WTC11 (cell line): ENCODE measurements at regions not wholly inside any gene's neighbourhood (a gene's known extent, or its start where the extent isn't known, plus 50 kb on each side); places are given as distances from the start of the nearest gene placed in this dataset.

Experiments
- ATAC-seq: fragments of 200-7000 bp; cut with Tn5 transposase; 2 replicates; pipeline ENCODE4 v1.10.0; 2021; ENCODE audit warnings: mild to moderate bottlenecking, moderate library complexity
- CTCF ChIA-PET: fragments of 300-600 bp; sonication (Branson Sonifier 250); formaldehyde crosslinking; loops from one replicate; lab custom pipeline; 2021; ENCODE audit warnings: antibody characterized with exemption; lab: Charles Lee
- POLR2A ChIA-PET: fragments of 350-600 bp; sonication (Branson Sonifier 250); formaldehyde crosslinking; loops from one replicate; lab custom pipeline; 2021; ENCODE audit warnings: antibody characterized with exemption; lab: Charles Lee
- DNase-seq: peaks from one replicate; pipeline ENCODE4 v3.0.0; 2021; ENCODE audit warnings: low spot score
- H3K27ac Mint-ChIP-seq: 2 replicates; pipeline ENCODE4 v1.8.0; 2021; ENCODE audit warnings: mixed read lengths
- H3K27me3 Mint-ChIP-seq: 2 replicates; pipeline ENCODE4 v1.8.0; 2021; ENCODE audit warnings: low read depth, mild to moderate bottlenecking, moderate library complexity, mixed read lengths
- H3K36me3 Mint-ChIP-seq: 2 replicates; pipeline ENCODE4 v1.8.0; 2021; ENCODE audit warnings: mixed read lengths
- H3K4me1 Mint-ChIP-seq: 2 replicates; pipeline ENCODE4 v1.8.0; 2022; ENCODE audit warnings: mixed read lengths
- H3K4me3 Mint-ChIP-seq: 2 replicates; pipeline ENCODE4 v1.8.0; 2021; ENCODE audit warnings: mild to moderate bottlenecking, moderate library complexity, mixed read lengths
- H3K9me3 Mint-ChIP-seq: 2 replicates; pipeline ENCODE4 v1.8.0; 2021; ENCODE audit warnings: mixed read lengths
- AR ChIP-seq: fragments of 250-450 bp; sonication (Bioruptor Pico); IDR thresholded peaks from 2 replicates; pipeline ENCODE4 v1.9.0; 2021; ENCODE audit warnings: mild to moderate bottlenecking
- CTCF ChIP-seq: fragments of 200-600 bp; IDR thresholded peaks from 2 replicates; pipeline ENCODE4 v1.8.0; 2022; ENCODE audit warnings: antibody characterized with exemption
- E2F4 ChIP-seq: sonication (generic); formaldehyde crosslinking; IDR thresholded peaks from 2 replicates; pipeline ENCODE4 v1.8.1; 2022; ENCODE audit warnings: low read depth, mild to moderate bottlenecking, moderate library complexity, missing genetic modification reagents, borderline replicate concordance
- ESRRA ChIP-seq: sonication (generic); formaldehyde crosslinking; IDR thresholded peaks from 2 replicates; pipeline ENCODE4 v1.8.1; 2022; ENCODE audit warnings: mild to moderate bottlenecking, missing genetic modification reagents, borderline replicate concordance
- FOXJ3 ChIP-seq: sonication (generic); formaldehyde crosslinking; IDR thresholded peaks from 2 replicates; pipeline ENCODE4 v1.9.0; 2021; ENCODE audit warnings: missing genetic modification reagents, mild to moderate bottlenecking, borderline replicate concordance
- FOXP1 ChIP-seq: sonication (generic); formaldehyde crosslinking; IDR thresholded peaks from 2 replicates; pipeline ENCODE4 v1.8.0; 2022; ENCODE audit warnings: missing genetic modification reagents, mild to moderate bottlenecking, moderate library complexity, borderline replicate concordance
- GTF2I ChIP-seq: fragments of 250-450 bp; sonication (Bioruptor Pico); conservative IDR thresholded peaks from 2 replicates; pipeline ENCODE4 v1.4.0; 2021; ENCODE audit warnings: mild to moderate bottlenecking
- IRF1 ChIP-seq: sonication (generic); formaldehyde crosslinking; IDR thresholded peaks from 2 replicates; pipeline ENCODE4 v1.8.0; 2023; ENCODE audit warnings: missing genetic modification reagents
- MLX ChIP-seq: sonication (generic); formaldehyde crosslinking; IDR thresholded peaks from 2 replicates; pipeline ENCODE4 v1.8.1; 2023; ENCODE audit warnings: mild to moderate bottlenecking, missing genetic modification reagents, moderate library complexity
- MXD4 ChIP-seq: fragments of 250-450 bp; sonication (Bioruptor Pico); IDR thresholded peaks from 2 replicates; pipeline ENCODE4 v1.8.0; 2021; ENCODE audit warnings: mild to moderate bottlenecking, moderate library complexity, borderline replicate concordance
- MYBL2 ChIP-seq: sonication (generic); formaldehyde crosslinking; IDR thresholded peaks from 2 replicates; pipeline ENCODE4 v1.8.1; 2023; ENCODE audit warnings: mild to moderate bottlenecking, moderate library complexity, missing genetic modification reagents
- OVOL2 ChIP-seq: fragments of 250-450 bp; sonication (Bioruptor Pico); IDR thresholded peaks from 2 replicates; pipeline ENCODE4 v1.9.0; 2021; ENCODE audit warnings: mild to moderate bottlenecking, borderline replicate concordance
- RELA ChIP-seq: sonication (generic); formaldehyde crosslinking; IDR thresholded peaks from 2 replicates; pipeline ENCODE4 v1.8.1; 2022; ENCODE audit warnings: missing genetic modification reagents, mild to moderate bottlenecking, borderline replicate concordance
- SP1 ChIP-seq: sonication (generic); formaldehyde crosslinking; conservative IDR thresholded peaks from 2 replicates; pipeline ENCODE4 v1.8.1; 2022; ENCODE audit warnings: missing genetic modification reagents
- ZBTB21 ChIP-seq: sonication (generic); formaldehyde crosslinking; IDR thresholded peaks from 2 replicates; pipeline ENCODE4 v1.8.1; 2023; ENCODE audit warnings: mild to moderate bottlenecking, missing genetic modification reagents, borderline replicate concordance
- ZNF671 ChIP-seq: fragments of 250-450 bp; sonication (Bioruptor Pico); IDR thresholded peaks from 2 replicates; pipeline ENCODE4 v1.8.0; 2021; ENCODE audit warnings: mild to moderate bottlenecking
- TF ChIP-seq, protein P1 (sequence below): fragments of 250-450 bp; sonication (Bioruptor Pico); IDR thresholded peaks from 2 replicates; pipeline ENCODE4 v1.9.0; 2021; ENCODE audit warnings: mild to moderate bottlenecking
- TF ChIP-seq, protein P2 (sequence below): fragments of 250-450 bp; sonication (Bioruptor Pico); IDR thresholded peaks from 2 replicates; pipeline ENCODE4 v1.8.0; 2021; ENCODE audit warnings: mild to moderate bottlenecking
- TF ChIP-seq, protein P3 (sequence below): sonication (generic); formaldehyde crosslinking; IDR thresholded peaks from 2 replicates; pipeline ENCODE4 v1.8.1; 2022; ENCODE audit warnings: mild to moderate bottlenecking, missing genetic modification reagents, moderate library complexity, borderline replicate concordance

DNA sequence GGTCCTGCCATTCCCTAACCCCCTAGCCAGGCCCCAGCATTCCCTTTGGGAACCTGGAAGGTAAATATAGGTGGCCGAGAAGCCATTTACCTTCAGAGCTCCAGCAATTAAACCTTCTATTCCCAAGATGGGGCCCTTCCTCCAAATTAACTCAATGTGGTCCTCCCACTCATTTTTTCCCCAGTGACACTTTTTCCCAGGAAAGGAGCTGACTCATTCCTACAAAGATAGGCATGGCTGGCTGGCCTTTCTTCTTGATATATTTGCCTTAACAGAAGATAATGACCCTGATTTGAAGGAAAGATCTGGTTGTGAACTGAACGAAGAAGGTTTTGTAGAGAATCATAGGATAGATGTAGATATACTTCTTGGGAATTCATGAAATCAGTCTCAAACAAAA, 279.0 kb upstream of the VEPH1 start (continued):
- TF ChIP-seq ZNF671 (no peak), SP1 (CRISPR knock-in tag) (no peak), ZBTB21 (CRISPR knock-in tag) (no peak)

DNA sequence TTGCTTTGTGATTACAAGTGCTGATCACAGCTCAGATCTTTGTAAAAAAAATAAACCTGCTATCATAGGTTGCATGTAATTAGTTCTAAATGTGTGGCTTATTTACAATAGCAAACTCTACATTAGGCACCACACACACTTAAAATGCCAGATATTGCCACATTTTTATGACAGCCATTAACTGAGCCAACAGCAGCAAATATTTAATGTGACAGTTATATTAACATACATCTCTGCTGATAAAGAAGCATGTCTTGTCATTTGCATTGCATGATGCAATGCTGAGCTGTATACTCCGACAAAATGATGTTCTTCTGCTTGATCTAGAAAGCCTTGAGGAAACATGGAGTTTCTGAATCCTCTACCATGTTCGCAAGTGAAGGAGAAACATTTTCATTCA, 273.6 kb upstream of the VEPH1 start:
- H3K27ac Mint-ChIP-seq, result no peak overlapping the region
- CTCF ChIA-PET, result no interaction called here

DNA sequence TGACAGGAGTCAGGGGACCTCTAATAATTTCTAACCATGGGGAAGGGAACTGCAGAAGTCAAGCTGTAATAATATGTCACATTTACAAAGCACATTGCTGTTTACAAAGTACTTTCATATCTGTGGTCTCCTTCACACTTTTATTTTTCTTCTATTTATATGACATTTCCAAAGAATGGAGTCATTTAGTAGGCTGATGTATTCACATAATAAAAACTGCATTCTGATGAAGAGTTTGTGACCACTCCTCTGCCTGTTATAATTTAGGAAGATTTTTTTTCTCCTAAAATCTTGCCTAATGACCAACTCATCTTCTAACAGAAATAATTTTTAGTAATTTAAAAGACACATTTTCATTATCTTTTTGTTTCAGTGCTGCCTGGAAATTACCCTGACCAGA, 272.2 kb upstream of the VEPH1 start:
- no peaks in the 10 kb centered on the region for H3K36me3 Mint-ChIP-seq
- H3K4me1 Mint-ChIP-seq, result no peaks in the 10 kb centered on the region
- peaks cover 5% of the 10 kb centered on the region; the same call in 1 of the 2 replicates for H3K9me3 Mint-ChIP-seq
- no peak for TF ChIP-seq FOXJ3
- ChIA-PET POLR2A (no interaction called here), CTCF (no interaction called here)
- no peak for ATAC-seq
- no peak overlapping the region for H3K27ac Mint-ChIP-seq
- DNase-seq, result no peak
- no peak overlapping the region for H3K4me3 Mint-ChIP-seq
- H3K27me3 Mint-ChIP-seq, result no peaks in the 10 kb centered on the region; the same call in 1 of the 2 replicates

More for the DNA sequence above, 273.6 kb upstream of the VEPH1 start:
- ATAC-seq (no peak), DNase-seq (no peak)
- TF ChIP-seq, protein P1, sequence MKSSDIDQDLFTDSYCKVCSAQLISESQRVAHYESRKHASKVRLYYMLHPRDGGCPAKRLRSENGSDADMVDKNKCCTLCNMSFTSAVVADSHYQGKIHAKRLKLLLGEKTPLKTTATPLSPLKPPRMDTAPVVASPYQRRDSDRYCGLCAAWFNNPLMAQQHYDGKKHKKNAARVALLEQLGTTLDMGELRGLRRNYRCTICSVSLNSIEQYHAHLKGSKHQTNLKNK (CRISPR knock-in tag), result no peak
- no peak for TF ChIP-seq MYBL2 (CRISPR knock-in tag)
- no peak for TF ChIP-seq SP1 (CRISPR knock-in tag)
- no peak for TF ChIP-seq OVOL2 (CRISPR knock-in tag)
- TF ChIP-seq FOXP1 (CRISPR knock-in tag), result no peak
- no peak for TF ChIP-seq AR (CRISPR knock-in tag)
- TF ChIP-seq, protein P2, sequence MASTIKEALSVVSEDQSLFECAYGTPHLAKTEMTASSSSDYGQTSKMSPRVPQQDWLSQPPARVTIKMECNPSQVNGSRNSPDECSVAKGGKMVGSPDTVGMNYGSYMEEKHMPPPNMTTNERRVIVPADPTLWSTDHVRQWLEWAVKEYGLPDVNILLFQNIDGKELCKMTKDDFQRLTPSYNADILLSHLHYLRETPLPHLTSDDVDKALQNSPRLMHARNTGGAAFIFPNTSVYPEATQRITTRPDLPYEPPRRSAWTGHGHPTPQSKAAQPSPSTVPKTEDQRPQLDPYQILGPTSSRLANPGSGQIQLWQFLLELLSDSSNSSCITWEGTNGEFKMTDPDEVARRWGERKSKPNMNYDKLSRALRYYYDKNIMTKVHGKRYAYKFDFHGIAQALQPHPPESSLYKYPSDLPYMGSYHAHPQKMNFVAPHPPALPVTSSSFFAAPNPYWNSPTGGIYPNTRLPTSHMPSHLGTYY (CRISPR knock-in tag), result no peak
- TF ChIP-seq, protein P3, sequence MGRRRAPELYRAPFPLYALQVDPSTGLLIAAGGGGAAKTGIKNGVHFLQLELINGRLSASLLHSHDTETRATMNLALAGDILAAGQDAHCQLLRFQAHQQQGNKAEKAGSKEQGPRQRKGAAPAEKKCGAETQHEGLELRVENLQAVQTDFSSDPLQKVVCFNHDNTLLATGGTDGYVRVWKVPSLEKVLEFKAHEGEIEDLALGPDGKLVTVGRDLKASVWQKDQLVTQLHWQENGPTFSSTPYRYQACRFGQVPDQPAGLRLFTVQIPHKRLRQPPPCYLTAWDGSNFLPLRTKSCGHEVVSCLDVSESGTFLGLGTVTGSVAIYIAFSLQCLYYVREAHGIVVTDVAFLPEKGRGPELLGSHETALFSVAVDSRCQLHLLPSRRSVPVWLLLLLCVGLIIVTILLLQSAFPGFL, result no peak
- TF ChIP-seq RELA, result no peak
- no peak for TF ChIP-seq E2F4
- no peak for TF ChIP-seq ZNF671
- TF ChIP-seq ZBTB21 (CRISPR knock-in tag), result no peak
- no peak for TF ChIP-seq MXD4 (CRISPR knock-in tag)
- Mint-ChIP-seq H3K27me3 (no peaks in the 10 kb centered on the region; the same call in 1 of the 2 replicates), H3K9me3 (peaks cover 5% of the 10 kb centered on the region; the same call in 1 of the 2 replicates), H3K4me3 (no peak overlapping the region), H3K4me1 (no peaks in the 10 kb centered on the region), H3K36me3 (no peaks in the 10 kb centered on the region)
- POLR2A ChIA-PET, result no interaction called here

- ChIA-PET CTCF (interaction anchor here (0.7 to 1.0 kb wide), 3 partner anchors 14 to 237 kb away, joined by 3 to 5 read pairs (median 3); no protein-coding TSS in a partner anchor), POLR2A (no interaction called here)
- Mint-ChIP-seq H3K27ac (no peak overlapping the region), H3K9me3 (no peaks in the 10 kb centered on the region), H3K36me3 (no peaks in the 10 kb centered on the region), H3K27me3 (no peaks in the 10 kb centered on the region), H3K4me1 (no peaks in the 10 kb centered on the region), H3K4me3 (no peak overlapping the region)
- no peak for DNase-seq
- peak; percentile 93 for ATAC-seq
- TF ChIP-seq GTF2I (CRISPR knock-in tag) (no peak), ESRRA (no peak), IRF1 (no peak), CTCF (no peak), MYBL2 (CRISPR knock-in tag) (no peak), E2F4 (no peak), MLX (no peak)
Measured at GRCh38 chr3:157769378-157769777, 266.2 kb upstream of the VEPH1 start.
